ENCODE measurements at regions not wholly inside any gene's neighbourhood (a gene's known extent, or its start where the extent isn't known, plus 50 kb on each side); places are given as distances from the start of the nearest gene placed in this dataset.

DNA sequence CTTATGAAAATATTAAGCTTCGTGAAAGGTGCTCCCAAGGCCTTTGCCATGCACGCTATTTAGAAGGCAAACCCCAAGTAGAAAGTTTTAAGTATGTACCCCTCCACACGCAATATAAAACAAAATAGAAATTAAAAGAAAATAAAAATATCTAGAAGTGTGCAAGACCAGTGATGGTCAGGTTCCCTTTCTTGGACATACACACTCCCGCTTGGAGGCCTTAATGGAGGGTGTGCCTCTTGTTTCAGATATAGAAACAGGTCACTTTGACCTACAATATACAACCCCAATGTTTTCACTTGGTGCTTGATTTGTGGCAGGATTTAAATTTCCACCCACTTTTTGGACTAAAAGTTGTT is 127.4 kb upstream of the STC2 start:
- no peak overlapping the region for H3K4me3 ChIP-seq (ENCODE audit: insufficient read depth, low read depth, low read length)
- in situ Hi-C loops (cut with MboI; ENCODE audit: low sequenced_read_pairs) (no loop called here), intact Hi-C loops (cut with micrococcal nuclease) (loop anchor here (1.0 to 2.0 kb wide), 2 partner anchors 117 to 127 kb away; partner anchors contain the start of gene STC2), dilution Hi-C loops (cut with HindIII; ENCODE audit: low sequenced_read_pairs, unreplicated experiment) (no loop called here)
- ChIA-PET POLR2A (ENCODE audit: unreplicated experiment) (interaction anchor here (0.8 to 1.4 kb wide), 6 partner anchors 17 to 134 kb away, joined by 3 to 4 read pairs (median 3); no protein-coding TSS in a partner anchor), CTCF (interaction anchor here (0.6 to 1.6 kb wide), 8 partner anchors 14 to 759 kb away, joined by 3 to 8 read pairs (median 4); no protein-coding TSS in a partner anchor)
- no CpG with 5 or more reads among the region's 4 CpGs for WGBS, 2 experiments (ENCODE audit: extremely low coverage in 2 of 2, insufficient read length in 1 of 2)
- BruUV-seq (replicated peaks) = no TSS peak
- peak overlapping the region; percentile 60 for H3K9ac ChIP-seq (ENCODE audit: low read depth, low read length)
- peak overlapping the region; percentile 99 for H2BK20ac ChIP-seq (ENCODE audit: low read depth, low read length)
- H3K18ac ChIP-seq (ENCODE audit: low read depth, low read length) = peak overlapping the region; percentile 96
- peaks cover 49% of the 10 kb centered on the region for H3K4me1 ChIP-seq (ENCODE audit: control insufficient read depth, insufficient read depth, low read length)
- ATAC-seq (ENCODE audit: low read depth) (no peak), DNase-seq (no peak)
- peaks cover 6 to 13% of the 10 kb centered on the region in 2 experiments; a peak in 1 of 4 replicates for H3K79me1 ChIP-seq (ENCODE audit: low read depth in 1 of 2, low read length in 2 of 2)
- peak overlapping the region; percentile 89 to 96 for H4K8ac ChIP-seq (ENCODE audit: low read depth in 2 of 2, low read length in 2 of 2)
- no peak overlapping the region for H2AK9ac ChIP-seq (replicated peaks; ENCODE audit: low read depth, low read length, poor library complexity)
- H3K27me3 ChIP-seq (ENCODE audit: control insufficient read depth, insufficient read depth, low read length) = no peaks in the 10 kb centered on the region
- H2AFZ ChIP-seq (replicated peaks; ENCODE audit: low read length, poor library complexity) = no peak overlapping the region
- H2AK5ac ChIP-seq (ENCODE audit: low read depth, low read length) = peak overlapping the region; percentile 92
- H3K9me1 ChIP-seq (ENCODE audit: insufficient read depth, low read length) = peaks cover 25% of the 10 kb centered on the region
- no peaks in the 10 kb centered on the region for H3K36me3 ChIP-seq (ENCODE audit: control insufficient read depth, insufficient read depth, low read length)
- H3K4ac ChIP-seq (ENCODE audit: low read depth, low read length) = peak overlapping the region; percentile 98
- H2BK5ac ChIP-seq (ENCODE audit: low read depth, low read length, poor library complexity, severe bottlenecking) = peak overlapping the region; percentile 99
- peak overlapping the region; percentile 97 for H3K56ac ChIP-seq (ENCODE audit: extremely low read depth, insufficient read depth, low read length)
- H2BK120ac ChIP-seq (ENCODE audit: low read depth, low read length) = peak overlapping the region; percentile 99
- peak overlapping the region; percentile 68 for H2BK15ac ChIP-seq (ENCODE audit: low read depth, low read length)
- TF ChIP-seq FOS (IDR thresholded peaks at IDR 0.05; ENCODE audit: low read depth, low read length) = no peak
- TF ChIP-seq, protein P1, sequence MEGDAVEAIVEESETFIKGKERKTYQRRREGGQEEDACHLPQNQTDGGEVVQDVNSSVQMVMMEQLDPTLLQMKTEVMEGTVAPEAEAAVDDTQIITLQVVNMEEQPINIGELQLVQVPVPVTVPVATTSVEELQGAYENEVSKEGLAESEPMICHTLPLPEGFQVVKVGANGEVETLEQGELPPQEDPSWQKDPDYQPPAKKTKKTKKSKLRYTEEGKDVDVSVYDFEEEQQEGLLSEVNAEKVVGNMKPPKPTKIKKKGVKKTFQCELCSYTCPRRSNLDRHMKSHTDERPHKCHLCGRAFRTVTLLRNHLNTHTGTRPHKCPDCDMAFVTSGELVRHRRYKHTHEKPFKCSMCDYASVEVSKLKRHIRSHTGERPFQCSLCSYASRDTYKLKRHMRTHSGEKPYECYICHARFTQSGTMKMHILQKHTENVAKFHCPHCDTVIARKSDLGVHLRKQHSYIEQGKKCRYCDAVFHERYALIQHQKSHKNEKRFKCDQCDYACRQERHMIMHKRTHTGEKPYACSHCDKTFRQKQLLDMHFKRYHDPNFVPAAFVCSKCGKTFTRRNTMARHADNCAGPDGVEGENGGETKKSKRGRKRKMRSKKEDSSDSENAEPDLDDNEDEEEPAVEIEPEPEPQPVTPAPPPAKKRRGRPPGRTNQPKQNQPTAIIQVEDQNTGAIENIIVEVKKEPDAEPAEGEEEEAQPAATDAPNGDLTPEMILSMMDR (conservative IDR thresholded peaks at IDR 0.05; ENCODE audit: low read depth, low read length) = no peak
- no peak for TF ChIP-seq CEBPB (IDR thresholded peaks at IDR 0.05; ENCODE audit: low read depth, low read length)
- H3K27ac ChIP-seq (ENCODE audit: insufficient read depth, low read length) = peak overlapping the region; percentile 96
- H4K20me1 ChIP-seq (ENCODE audit: insufficient read depth, low read length) = no peaks in the 10 kb centered on the region
- H3K4me2 ChIP-seq (ENCODE audit: low read depth, low read length) = no peak overlapping the region
- peak overlapping the region; percentile 98 for H3K14ac ChIP-seq (replicated peaks; ENCODE audit: low read depth, low read length)
- H3K23ac ChIP-seq (ENCODE audit: low read depth, low read length) = peak overlapping the region; percentile 99
- H4K5ac ChIP-seq (ENCODE audit: low read depth, low read length) = peak overlapping the region; percentile 90
- H3K9me3 ChIP-seq (ENCODE audit: control insufficient read depth, insufficient read depth, low read length) = 0 out of 2 replicates have a peak, but pooled peaks cover 2% of the 10 kb centered on the region
- H4K91ac ChIP-seq (ENCODE audit: insufficient read depth, low read depth, low read length) = peak overlapping the region; percentile 99
